HCT116 (cell line): ENCODE measurements at regions not wholly inside any gene's neighbourhood (a gene's known extent, or its start where the extent isn't known, plus 50 kb on each side); places are given as distances from the start of the nearest gene placed in this dataset.

Experiments used
- ATAC-seq: fragments of 200-7000 bp; cut with Tn5 transposase; 2 replicates; pipeline ENCODE4 v1.9.1; 2020; ENCODE audit warnings: mild to moderate bottlenecking, moderate library complexity
- BruUV-seq: library from RNA; stranded (reverse); fragments of 400-500 nt; replicated peaks from 2 replicates; lab custom pipeline; 2021; lab: Mats Ljungman, UMichigan
- CTCF ChIA-PET: fragments of 300-600 bp; sonication (Branson Sonifier 250); formaldehyde crosslinking; loops from one replicate; lab custom pipeline; 2021; ENCODE audit warnings: antibody characterized with exemption; lab: Charles Lee
- POLR2A ChIA-PET: fragments of 300-600, 350-600 bp; sonication (Branson Sonifier 250); formaldehyde crosslinking; loops from one replicate; lab custom pipeline; 2021; ENCODE audit warnings: antibody characterized with exemption; lab: Charles Lee
- RAD21 ChIA-PET, 2 experiments: fragments of 300-600 bp; sonication (Branson Sonifier 250); formaldehyde crosslinking; loops; one replicate each; lab custom pipeline; 2023; ENCODE audit warnings: low total read pairs in 2 of 2; ENCODE audit not compliant: uncharacterized antibody in 2 of 2, unreplicated experiment in 2 of 2, low non-redundant PET in 1 of 2; lab: Charles Lee
- DNase-seq: peaks from one replicate; pipeline ENCODE4 v3.0.0-alpha.2; 2010; ENCODE audit warnings: low read depth, low spot score
- H2AFZ ChIP-seq: fragments of 200-600 bp; shearing (Covaris generic), sonication (generic); 2 replicates; pipeline ENCODE4 v1.6.1; 2017; ENCODE audit warnings: low read depth, mixed run types, mixed read lengths, antibody characterized with exemption, low read length; ENCODE audit not compliant: poor library complexity, severe bottlenecking
- H3K27ac ChIP-seq: 2 replicates; pipeline ENCODE4 v1.5.1; 2012; ENCODE audit warnings: low read depth, low read length
- H3K27me3 ChIP-seq: fragments of 200-600 bp; sonication (generic); 2 replicates; pipeline ENCODE4 v1.6.1; 2016; ENCODE audit warnings: mixed run types, low read length, mixed read lengths; ENCODE audit not compliant: insufficient read depth
- H3K36me3 ChIP-seq, 2 experiments: fragments of 200-500 bp in 1 of 2; fragments of 200-600 bp in 1 of 2; sonication (Bioruptor generic) in 1 of 2; sonication (generic) in 1 of 2; 2 replicates each; pipeline versions ENCODE4 v1.5.1 to v1.6.1; 2014 to 2016; ENCODE audit warnings: low read length in 2 of 2, inconsistent platforms in 1 of 2, mixed read lengths in 1 of 2, mixed run types in 1 of 2; ENCODE audit not compliant: insufficient read depth in 2 of 2, control insufficient read depth in 1 of 2
- H3K4me1 ChIP-seq, 2 experiments: fragments of 200-600 bp in 1 of 2; sonication (generic) in 1 of 2; 2 replicates each; pipeline versions ENCODE4 v1.5.1 to v1.6.1; 2012 to 2017; ENCODE audit warnings: low read length in 2 of 2, inconsistent platforms in 1 of 2, mild to moderate bottlenecking in 1 of 2, mixed read lengths in 1 of 2, mixed run types in 1 of 2, moderate library complexity in 1 of 2; ENCODE audit not compliant: insufficient read depth in 2 of 2, control insufficient read depth in 1 of 2
- H3K4me2 ChIP-seq: fragments of 200-600 bp; sonication (generic); 2 replicates; pipeline ENCODE4 v1.6.1; 2017; ENCODE audit warnings: mixed run types, low read length, mixed read lengths
- H3K4me3 ChIP-seq, 2 experiments: fragments of 200-600 bp in 1 of 2; sonication (generic) in 1 of 2; replicated peaks in 1 of 2; 2 replicates each; pipeline ENCODE4 v1.5.1; 2011 to 2016; ENCODE audit warnings: low read length in 2 of 2, control low read depth in 1 of 2, low read depth in 1 of 2, mild to moderate bottlenecking in 1 of 2, mixed read lengths in 1 of 2, mixed run types in 1 of 2
- H3K79me2 ChIP-seq: fragments of 200-600 bp; sonication (generic); 2 replicates; pipeline ENCODE4 v1.6.1; 2017; ENCODE audit warnings: mild to moderate bottlenecking, mixed run types, low read length, moderate library complexity, mixed read lengths; ENCODE audit not compliant: insufficient read depth
- H3K9ac ChIP-seq: fragments of 200-600 bp; sonication (generic); 2 replicates; pipeline ENCODE4 v1.6.1; 2016; ENCODE audit warnings: low read length, mixed read lengths
- H3K9me2 ChIP-seq: fragments of 200-600 bp; sonication (generic), shearing (Covaris generic); 2 replicates; pipeline ENCODE4 v1.6.1; 2017; ENCODE audit warnings: mixed run types, mild to moderate bottlenecking, moderate library complexity; ENCODE audit not compliant: insufficient read depth
- H3K9me3 ChIP-seq, 2 experiments: fragments of 200-500 bp in 1 of 2; fragments of 200-600 bp in 1 of 2; sonication (Bioruptor generic) in 1 of 2; sonication (generic) in 1 of 2; 2 replicates each; pipeline ENCODE4 v1.6.1; 2014 to 2017; ENCODE audit warnings: low read length in 2 of 2, mixed read lengths in 2 of 2, inconsistent platforms in 1 of 2, low read depth in 1 of 2, mild to moderate bottlenecking in 1 of 2, mixed run types in 1 of 2, moderate library complexity in 1 of 2; ENCODE audit not compliant: control insufficient read depth in 1 of 2, insufficient read depth in 1 of 2
- H4K20me1 ChIP-seq: fragments of 200-600 bp; sonication (generic), shearing (Covaris generic); 2 replicates; pipeline ENCODE4 v1.6.1; 2017; ENCODE audit warnings: mixed run types, mild to moderate bottlenecking, moderate library complexity; ENCODE audit not compliant: insufficient read depth
- CEBPB ChIP-seq: IDR thresholded peaks from 2 replicates; pipeline ENCODE4 v1.6.1; 2012; ENCODE audit warnings: low read depth
- EGR1 ChIP-seq: IDR thresholded peaks from 2 replicates; pipeline ENCODE4 v1.6.1; 2012; ENCODE audit warnings: low read depth
- ELF1 ChIP-seq: IDR thresholded peaks from 2 replicates; pipeline ENCODE4 v1.6.1; 2012; ENCODE audit warnings: low read depth, borderline replicate concordance
- EZH2 ChIP-seq: fragments of 200-600 bp; sonication (generic); IDR thresholded peaks from 2 replicates; pipeline ENCODE4 v1.6.1; 2017; ENCODE audit warnings: antibody characterized with exemption, mixed run types
- EZH2phosphoT487 ChIP-seq: fragments of 200-600 bp; IDR thresholded peaks from 2 replicates; pipeline ENCODE4 v1.6.1; 2018; ENCODE audit warnings: antibody characterized with exemption, borderline replicate concordance
- JUND ChIP-seq: IDR thresholded peaks from 2 replicates; pipeline ENCODE4 v1.6.1; 2012
- YY1 ChIP-seq: IDR thresholded peaks from 2 replicates; pipeline ENCODE4 v1.6.1; 2011; ENCODE audit warnings: low read length, low read depth, moderate library complexity, mild to moderate bottlenecking; ENCODE audit not compliant: insufficient replicate concordance; ENCODE audit errors: extremely low read depth
- ZNF274 ChIP-seq: fragments of 200-500 bp; sonication (Bioruptor generic); IDR thresholded peaks from 2 replicates; pipeline ENCODE4 v1.6.1; 2014; ENCODE audit warnings: mild to moderate bottlenecking, low read depth, low read length, inconsistent platforms
- intact Hi-C: fragments of 100-400 bp; cut with micrococcal nuclease; formaldehyde crosslinking; loops from 2 replicates; pipeline ENCODE4 v1.10.0; 2022
- TF ChIP-seq, protein P1 (sequence below): IDR thresholded peaks from 2 replicates; pipeline ENCODE4 v1.6.1; 2012; ENCODE audit warnings: low read depth

DNA sequence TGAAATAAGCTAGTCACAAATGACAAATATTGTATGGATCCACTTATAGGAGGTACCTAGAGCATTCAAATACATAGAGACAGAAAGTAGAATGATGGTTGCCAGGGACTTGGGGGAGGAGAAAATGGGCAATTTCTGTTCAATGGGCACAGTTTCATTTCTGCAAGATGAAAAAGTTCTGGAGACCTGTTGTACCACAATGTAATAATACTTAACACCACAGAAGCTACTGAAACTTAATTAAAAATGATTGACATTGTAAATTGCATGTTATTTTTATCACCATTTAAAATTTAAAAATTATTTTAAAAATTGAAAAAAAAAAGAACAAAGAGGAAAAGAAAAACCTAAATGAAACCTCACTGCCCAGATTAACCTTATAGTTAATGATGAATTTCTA, 67.4 kb downstream of the NHLRC1 start:
- Histone ChIP-seq H3K27me3 (no peaks in the 10 kb centered on the region), H3K79me2 (no peaks in the 10 kb centered on the region), H2AFZ (peak overlapping the region; percentile 26), H3K4me3 (no peak overlapping the region), H3K4me2 (no peak overlapping the region), H3K4me1 (peaks cover 0 to 7% of the 10 kb centered on the region in 2 experiments; a peak in 2 of 4 replicates), H3K9me3 (no peaks in the 10 kb centered on the region), H3K36me3 (no peaks in the 10 kb centered on the region), H3K9ac (no peak overlapping the region), H3K27ac (no peak overlapping the region), H4K20me1 (no peaks in the 10 kb centered on the region), H3K9me2 (no peaks in the 10 kb centered on the region)
- ChIA-PET POLR2A (no interaction called here), RAD21 (no interaction called here), CTCF (no interaction called here)
- BruUV-seq: no TSS peak
- no peak for DNase-seq
- ATAC-seq: no peak
- intact Hi-C loops: no loop called here
- TF ChIP-seq JUND (no peak), EZH2phosphoT487 (no peak), YY1 (no peak), EZH2 (no peak), ELF1 (no peak), CEBPB (no peak), ZNF274 (no peak), EGR1 (no peak)
- TF ChIP-seq, protein P1, sequence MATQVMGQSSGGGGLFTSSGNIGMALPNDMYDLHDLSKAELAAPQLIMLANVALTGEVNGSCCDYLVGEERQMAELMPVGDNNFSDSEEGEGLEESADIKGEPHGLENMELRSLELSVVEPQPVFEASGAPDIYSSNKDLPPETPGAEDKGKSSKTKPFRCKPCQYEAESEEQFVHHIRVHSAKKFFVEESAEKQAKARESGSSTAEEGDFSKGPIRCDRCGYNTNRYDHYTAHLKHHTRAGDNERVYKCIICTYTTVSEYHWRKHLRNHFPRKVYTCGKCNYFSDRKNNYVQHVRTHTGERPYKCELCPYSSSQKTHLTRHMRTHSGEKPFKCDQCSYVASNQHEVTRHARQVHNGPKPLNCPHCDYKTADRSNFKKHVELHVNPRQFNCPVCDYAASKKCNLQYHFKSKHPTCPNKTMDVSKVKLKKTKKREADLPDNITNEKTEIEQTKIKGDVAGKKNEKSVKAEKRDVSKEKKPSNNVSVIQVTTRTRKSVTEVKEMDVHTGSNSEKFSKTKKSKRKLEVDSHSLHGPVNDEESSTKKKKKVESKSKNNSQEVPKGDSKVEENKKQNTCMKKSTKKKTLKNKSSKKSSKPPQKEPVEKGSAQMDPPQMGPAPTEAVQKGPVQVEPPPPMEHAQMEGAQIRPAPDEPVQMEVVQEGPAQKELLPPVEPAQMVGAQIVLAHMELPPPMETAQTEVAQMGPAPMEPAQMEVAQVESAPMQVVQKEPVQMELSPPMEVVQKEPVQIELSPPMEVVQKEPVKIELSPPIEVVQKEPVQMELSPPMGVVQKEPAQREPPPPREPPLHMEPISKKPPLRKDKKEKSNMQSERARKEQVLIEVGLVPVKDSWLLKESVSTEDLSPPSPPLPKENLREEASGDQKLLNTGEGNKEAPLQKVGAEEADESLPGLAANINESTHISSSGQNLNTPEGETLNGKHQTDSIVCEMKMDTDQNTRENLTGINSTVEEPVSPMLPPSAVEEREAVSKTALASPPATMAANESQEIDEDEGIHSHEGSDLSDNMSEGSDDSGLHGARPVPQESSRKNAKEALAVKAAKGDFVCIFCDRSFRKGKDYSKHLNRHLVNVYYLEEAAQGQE: no peak
